ENCODE measurements at regions not wholly inside any gene's neighbourhood (a gene's known extent, or its start where the extent isn't known, plus 50 kb on each side); places are given as distances from the start of the nearest gene placed in this dataset.

DNA sequence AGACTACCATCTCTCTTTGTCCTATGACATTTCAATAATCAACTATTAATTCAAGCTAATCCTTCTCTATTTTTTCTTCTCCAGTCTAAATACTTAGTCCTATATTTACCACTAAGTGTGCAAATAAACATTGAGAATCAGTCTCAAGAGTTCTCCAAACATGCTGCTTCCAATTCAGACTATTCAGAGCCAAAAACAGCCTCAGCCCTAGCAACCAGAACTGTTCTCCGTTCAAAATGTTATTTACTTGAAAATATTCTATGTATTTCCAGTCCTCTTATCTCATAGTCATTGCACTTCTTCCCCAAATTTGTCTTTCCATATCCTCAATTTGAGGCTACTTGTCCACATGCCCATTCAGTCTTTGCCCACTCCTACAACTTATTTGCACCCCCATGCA, 805.5 kb downstream of the IGSF11 start:
- Histone ChIP-seq H3K4me1 (ENCODE audit: control insufficient read depth in 2 of 2, insufficient read depth in 1 of 2, low read depth in 1 of 2, low read length in 2 of 2) (no peaks in the 10 kb centered on the region), H2AK5ac (ENCODE audit: low read depth, low read length) (no peak overlapping the region), H3K79me1 (ENCODE audit: low read depth, low read length) (no peaks in the 10 kb centered on the region), H3K27ac (replicated peaks; ENCODE audit: low read length) (no peak overlapping the region), H2BK12ac (ENCODE audit: low read length) (no peak overlapping the region), H3K4me2 (ENCODE audit: insufficient read depth, low read length, poor library complexity, severe bottlenecking) (no peak overlapping the region), H2AFZ (ENCODE audit: low read length) (no peak overlapping the region), H3K4ac (ENCODE audit: low read length) (no peak overlapping the region), H2BK15ac (ENCODE audit: low read length) (no peak overlapping the region), H2BK5ac (ENCODE audit: low read length) (no peak overlapping the region), H3K4me3 (ENCODE audit: low read length in 2 of 2) (no peak overlapping the region), H3K9ac (ENCODE audit: low read depth, low read length, poor library complexity) (no peak overlapping the region), H3K36me3 (replicated peaks in 1 of 2; ENCODE audit: control insufficient read depth in 2 of 2, insufficient read depth in 2 of 2, low read length in 2 of 2) (no peaks in the 10 kb centered on the region), H3K14ac (ENCODE audit: low read length) (no peak overlapping the region), H4K8ac (ENCODE audit: low read depth, low read length) (no peak overlapping the region), H2BK120ac (ENCODE audit: low read depth, low read length) (no peak overlapping the region), H4K91ac (ENCODE audit: low read depth, low read length, poor library complexity) (no peak overlapping the region), H3K9me3 (replicated peaks in 1 of 2; ENCODE audit: control insufficient read depth in 2 of 2, insufficient read depth in 1 of 2, low read depth in 1 of 2, low read length in 2 of 2) (no peaks in the 10 kb centered on the region), H3K23ac (ENCODE audit: low read depth, low read length, poor library complexity) (no peak overlapping the region), H3K18ac (ENCODE audit: low read length) (no peak overlapping the region), H3K27me3 (ENCODE audit: control insufficient read depth in 3 of 3, insufficient read depth in 3 of 3, low read depth in 1 of 3, low read length in 3 of 3) (no peaks in the 10 kb centered on the region)
- no peak for DNase-seq (ENCODE audit: low spot score)
- WGBS, 2 donors (ENCODE audit: extremely low coverage in 2 of 2, insufficient read length in 2 of 2, insufficient replicate concordance in 1 of 2), result no CpG with 5 or more reads among the region's 1 CpG

DNA sequence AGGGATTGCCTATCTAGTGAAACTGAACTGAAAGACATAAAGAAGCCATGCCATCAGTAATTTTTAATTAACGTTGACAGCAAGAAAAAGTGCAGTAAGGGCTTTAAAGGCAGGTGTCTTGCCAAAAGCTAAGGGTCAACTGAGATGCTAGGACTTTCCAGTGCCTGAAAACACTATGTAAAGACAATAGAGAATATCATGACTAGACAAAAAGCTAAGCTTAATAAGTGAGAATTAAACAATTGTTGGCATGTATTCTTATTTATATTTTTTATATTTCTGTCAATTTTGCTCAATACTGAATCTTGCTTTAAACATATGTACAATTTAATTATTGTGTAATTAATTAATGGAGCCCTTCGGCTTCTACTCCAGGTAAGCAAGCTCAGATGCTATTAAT, 803.1 kb downstream of the IGSF11 start:
- Histone ChIP-seq H3K36me3 (replicated peaks in 1 of 2; ENCODE audit: control insufficient read depth in 2 of 2, insufficient read depth in 2 of 2, low read length in 2 of 2) (no peaks in the 10 kb centered on the region), H2AK5ac (ENCODE audit: low read depth, low read length) (no peak overlapping the region), H4K91ac (ENCODE audit: low read depth, low read length, poor library complexity) (no peak overlapping the region), H3K23ac (ENCODE audit: low read depth, low read length, poor library complexity) (no peak overlapping the region), H3K4me1 (ENCODE audit: control insufficient read depth in 2 of 2, insufficient read depth in 1 of 2, low read depth in 1 of 2, low read length in 2 of 2) (no peaks in the 10 kb centered on the region), H2AFZ (ENCODE audit: low read length) (no peak overlapping the region), H3K4ac (ENCODE audit: low read length) (no peak overlapping the region), H4K8ac (ENCODE audit: low read depth, low read length) (no peak overlapping the region), H2BK5ac (ENCODE audit: low read length) (no peak overlapping the region), H3K27ac (replicated peaks; ENCODE audit: low read length) (no peak overlapping the region), H2BK15ac (ENCODE audit: low read length) (no peak overlapping the region), H3K18ac (ENCODE audit: low read length) (no peak overlapping the region), H3K9me3 (replicated peaks in 1 of 2; ENCODE audit: control insufficient read depth in 2 of 2, insufficient read depth in 1 of 2, low read depth in 1 of 2, low read length in 2 of 2) (no peaks in the 10 kb centered on the region), H2BK120ac (ENCODE audit: low read depth, low read length) (no peak overlapping the region), H3K4me3 (ENCODE audit: low read length in 2 of 2) (no peak overlapping the region), H3K9ac (ENCODE audit: low read depth, low read length, poor library complexity) (no peak overlapping the region), H3K14ac (ENCODE audit: low read length) (no peak overlapping the region), H3K4me2 (ENCODE audit: insufficient read depth, low read length, poor library complexity, severe bottlenecking) (no peak overlapping the region), H3K27me3 (ENCODE audit: control insufficient read depth in 3 of 3, insufficient read depth in 3 of 3, low read depth in 1 of 3, low read length in 3 of 3) (no peaks in the 10 kb centered on the region), H3K79me1 (ENCODE audit: low read depth, low read length) (no peaks in the 10 kb centered on the region), H2BK12ac (ENCODE audit: low read length) (no peak overlapping the region)
- WGBS, 2 donors (ENCODE audit: extremely low coverage in 2 of 2, insufficient read length in 2 of 2, insufficient replicate concordance in 1 of 2), result no CpG with 5 or more reads among the region's 2 CpGs
- no peak for DNase-seq (ENCODE audit: low spot score)

DNA sequence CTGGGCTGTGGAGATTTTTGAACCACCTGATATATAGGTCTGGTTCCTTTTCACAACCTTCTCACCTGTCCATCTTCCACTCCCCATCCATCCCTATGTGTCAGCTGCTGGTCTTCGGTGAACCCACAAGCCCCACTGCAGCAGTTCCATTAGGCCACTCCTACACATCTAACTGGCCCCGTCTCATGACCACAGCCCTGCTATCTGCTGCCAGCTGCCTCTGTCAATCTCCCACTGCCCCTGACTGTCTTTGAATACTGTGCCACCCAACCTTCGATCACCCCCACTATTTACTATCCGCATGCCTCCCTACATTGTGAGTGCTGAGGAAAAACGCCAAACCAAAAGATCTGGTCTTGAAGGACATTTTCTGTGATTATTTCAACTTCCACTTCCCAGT, 795.4 kb downstream of the IGSF11 start:
- H4K91ac ChIP-seq (ENCODE audit: low read depth, low read length, poor library complexity), result no peak overlapping the region
- no CpG with 5 or more reads among the region's 5 CpGs for WGBS, 2 donors (ENCODE audit: extremely low coverage in 2 of 2, insufficient read length in 2 of 2, insufficient replicate concordance in 1 of 2)
- no peak overlapping the region for H3K4me3 ChIP-seq (ENCODE audit: low read length in 2 of 2)
- H4K8ac ChIP-seq (ENCODE audit: low read depth, low read length), result no peak overlapping the region
- H3K79me1 ChIP-seq (ENCODE audit: low read depth, low read length), result no peaks in the 10 kb centered on the region
- H3K9me3 ChIP-seq (replicated peaks in 1 of 2; ENCODE audit: control insufficient read depth in 2 of 2, insufficient read depth in 1 of 2, low read depth in 1 of 2, low read length in 2 of 2), result no peaks in the 10 kb centered on the region
- no peaks in the 10 kb centered on the region for H3K4me1 ChIP-seq (ENCODE audit: control insufficient read depth in 2 of 2, insufficient read depth in 1 of 2, low read depth in 1 of 2, low read length in 2 of 2)
- no peak overlapping the region for H2AFZ ChIP-seq (ENCODE audit: low read length)
- no peak overlapping the region for H2BK15ac ChIP-seq (ENCODE audit: low read length)
- no peak overlapping the region for H3K27ac ChIP-seq (replicated peaks; ENCODE audit: low read length)
- no peak overlapping the region for H3K4me2 ChIP-seq (ENCODE audit: insufficient read depth, low read length, poor library complexity, severe bottlenecking)
- no peak overlapping the region for H2BK5ac ChIP-seq (ENCODE audit: low read length)
- no peaks in the 10 kb centered on the region for H3K36me3 ChIP-seq (replicated peaks in 1 of 2; ENCODE audit: control insufficient read depth in 2 of 2, insufficient read depth in 2 of 2, low read length in 2 of 2)
- H3K23ac ChIP-seq (ENCODE audit: low read depth, low read length, poor library complexity), result no peak overlapping the region
- H3K14ac ChIP-seq (ENCODE audit: low read length), result no peak overlapping the region
- no peak overlapping the region for H3K9ac ChIP-seq (ENCODE audit: low read depth, low read length, poor library complexity)
- H3K4ac ChIP-seq (ENCODE audit: low read length), result no peak overlapping the region
- no peak overlapping the region for H2AK5ac ChIP-seq (ENCODE audit: low read depth, low read length)
- H2BK12ac ChIP-seq (ENCODE audit: low read length), result no peak overlapping the region
- H3K27me3 ChIP-seq (ENCODE audit: control insufficient read depth in 3 of 3, insufficient read depth in 3 of 3, low read depth in 1 of 3, low read length in 3 of 3), result no peaks in the 10 kb centered on the region
- H3K18ac ChIP-seq (ENCODE audit: low read length), result peak overlapping the region; percentile 36
- H2BK120ac ChIP-seq (ENCODE audit: low read depth, low read length), result no peak overlapping the region
- DNase-seq (ENCODE audit: low spot score), result no peak

DNA sequence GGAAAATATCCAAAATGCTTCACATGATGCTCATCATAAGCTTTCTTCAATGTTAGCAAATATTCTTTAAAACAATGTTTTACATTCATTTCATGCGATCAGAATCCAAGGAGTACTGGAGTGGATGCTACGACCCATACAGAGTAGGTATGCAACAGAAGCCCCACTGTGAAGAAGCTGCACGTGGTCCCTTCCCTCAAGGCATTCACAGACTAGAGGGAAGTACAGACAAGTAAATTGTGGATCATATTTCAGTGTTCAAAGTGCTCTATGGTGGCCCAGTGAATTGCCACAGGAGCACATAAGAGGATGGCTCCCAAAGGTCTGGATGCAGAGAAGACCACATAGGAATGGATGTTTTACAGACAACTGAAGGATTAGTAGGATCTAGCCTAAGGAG, 789.9 kb downstream of the IGSF11 start:
- H3K23ac ChIP-seq (ENCODE audit: low read depth, low read length, poor library complexity), result no peak overlapping the region
- H3K18ac ChIP-seq (ENCODE audit: low read length), result no peak overlapping the region
- no peak overlapping the region for H3K4me2 ChIP-seq (ENCODE audit: insufficient read depth, low read length, poor library complexity, severe bottlenecking)
- H4K8ac ChIP-seq (ENCODE audit: low read depth, low read length), result no peak overlapping the region
- no peak overlapping the region for H2BK120ac ChIP-seq (ENCODE audit: low read depth, low read length)
- H2AK5ac ChIP-seq (ENCODE audit: low read depth, low read length), result no peak overlapping the region
- no peak overlapping the region for H3K27ac ChIP-seq (replicated peaks; ENCODE audit: low read length)
- no peak overlapping the region for H2BK12ac ChIP-seq (ENCODE audit: low read length)
- H3K9ac ChIP-seq (ENCODE audit: low read depth, low read length, poor library complexity), result no peak overlapping the region
- DNase-seq (ENCODE audit: low spot score), result no peak
- H4K91ac ChIP-seq (ENCODE audit: low read depth, low read length, poor library complexity), result no peak overlapping the region
- H3K4me3 ChIP-seq (ENCODE audit: low read length in 2 of 2), result no peak overlapping the region
- no peaks in the 10 kb centered on the region for H3K4me1 ChIP-seq (ENCODE audit: control insufficient read depth in 2 of 2, insufficient read depth in 1 of 2, low read depth in 1 of 2, low read length in 2 of 2)
- H3K79me1 ChIP-seq (ENCODE audit: low read depth, low read length), result no peaks in the 10 kb centered on the region
- H3K14ac ChIP-seq (ENCODE audit: low read length), result no peak overlapping the region
- H3K4ac ChIP-seq (ENCODE audit: low read length), result no peak overlapping the region
- H2AFZ ChIP-seq (ENCODE audit: low read length), result no peak overlapping the region
- H3K9me3 ChIP-seq (replicated peaks in 1 of 2; ENCODE audit: control insufficient read depth in 2 of 2, insufficient read depth in 1 of 2, low read depth in 1 of 2, low read length in 2 of 2), result no peaks in the 10 kb centered on the region
- H2BK5ac ChIP-seq (ENCODE audit: low read length), result no peak overlapping the region
- H3K36me3 ChIP-seq (replicated peaks in 1 of 2; ENCODE audit: control insufficient read depth in 2 of 2, insufficient read depth in 2 of 2, low read length in 2 of 2), result no peaks in the 10 kb centered on the region
- H2BK15ac ChIP-seq (ENCODE audit: low read length), result no peak overlapping the region
- no CpG with 5 or more reads among the region's 3 CpGs for WGBS, 2 donors (ENCODE audit: extremely low coverage in 2 of 2, insufficient read length in 2 of 2, insufficient replicate concordance in 1 of 2)
- no peaks in the 10 kb centered on the region for H3K27me3 ChIP-seq (ENCODE audit: control insufficient read depth in 3 of 3, insufficient read depth in 3 of 3, low read depth in 1 of 3, low read length in 3 of 3)

Data from neuronal stem cell (in vitro differentiated cells).